Upper lobe of right lung (tissue), 1 donor: ENCODE measurements at regions not wholly inside any gene's neighbourhood (a gene's known extent, or its start where the extent isn't known, plus 50 kb on each side); places are given as distances from the start of the nearest gene placed in this dataset.
"Not testable (repeated sequence)": the region's sequence is repeated elsewhere in the genome, so short reads cannot be mapped to it uniquely, and the experiment has no call there.

ENCODE experiments used
- ATAC-seq: fragments of 200-7000 bp; cut with Tn5 transposase; one replicate; pipeline ENCODE4 v1.9.1; 2020; ENCODE audit warnings: mild to moderate bottlenecking, moderate library complexity
- DNase-seq: peaks from one replicate; pipeline ENCODE4 v3.0.0-alpha.2; 2020
- H3K27ac ChIP-seq: fragments of 200-600 bp; one replicate; pipeline ENCODE4 v1.8.0; 2022
- H3K27me3 ChIP-seq: fragments of 200-600 bp; one replicate; pipeline ENCODE4 v1.8.0; 2022; ENCODE audit warnings: mild to moderate bottlenecking
- H3K36me3 ChIP-seq: fragments of 200-600 bp; one replicate; pipeline ENCODE4 v1.8.0; 2022
- H3K4me1 ChIP-seq: fragments of 200-600 bp; one replicate; pipeline ENCODE4 v1.8.0; 2022
- H3K4me3 ChIP-seq: fragments of 200-600 bp; one replicate; pipeline ENCODE4 v1.8.0; 2022; ENCODE audit warnings: mild to moderate bottlenecking
- H3K9me3 ChIP-seq: fragments of 200-600 bp; one replicate; pipeline ENCODE4 v1.8.0; 2022
- CTCF ChIP-seq: fragments of 200-600 bp; IDR thresholded peaks from one replicate; pipeline ENCODE4 v1.8.0; 2022; ENCODE audit warnings: antibody characterized with exemption
- intact Hi-C: fragments of 100-400 bp; cut with DNase I; formaldehyde crosslinking; loops from one replicate; pipeline ENCODE4 v1.11.0; 2022
- donor health status: DM: no; HTN: yes; CAD: no; lungs with severe emphysema.

- no peak overlapping the region for H3K4me3 ChIP-seq
- intact Hi-C loops = no loop called here
- TF ChIP-seq CTCF = no peak
- no peaks in the 10 kb centered on the region for H3K36me3 ChIP-seq
- H3K27me3 ChIP-seq = no peaks in the 10 kb centered on the region
- H3K9me3 ChIP-seq = no peaks in the 10 kb centered on the region
- peak; percentile 52 for ATAC-seq
- no peak overlapping the region for H3K27ac ChIP-seq
- no peaks in the 10 kb centered on the region for H3K4me1 ChIP-seq
- no peak for DNase-seq
Measured at GRCh38 chr11:109658190-109658589, 236.2 kb downstream of the C11orf87 start.

- Histone ChIP-seq H3K27ac (no peak overlapping the region), H3K27me3 (no peaks in the 10 kb centered on the region), H3K4me1 (no peaks in the 10 kb centered on the region), H3K9me3 (no peaks in the 10 kb centered on the region), H3K4me3 (no peak overlapping the region), H3K36me3 (no peaks in the 10 kb centered on the region)
- ATAC-seq (no peak), DNase-seq (no peak)
- intact Hi-C loops = no loop called here
- TF ChIP-seq CTCF = no peak
Measured at GRCh38 chr11:109667719-109668118, 245.7 kb downstream of the C11orf87 start.

- Histone ChIP-seq H3K4me3 (no peak overlapping the region), H3K9me3 (no peaks in the 10 kb centered on the region), H3K36me3 (no peaks in the 10 kb centered on the region), H3K27me3 (no peaks in the 10 kb centered on the region), H3K27ac (no peak overlapping the region), H3K4me1 (no peaks in the 10 kb centered on the region)
- intact Hi-C loops = no loop called here
- ATAC-seq (peak; percentile 91), DNase-seq (no peak)
- no peak for TF ChIP-seq CTCF
Measured at GRCh38 chr11:109668973-109669634, 247.1 kb downstream of the C11orf87 start.

GRCh38 chr11:109677231-109677630, 255.2 kb downstream of the C11orf87 start:
- ATAC-seq = no peak
- no peaks in the 10 kb centered on the region for H3K27me3 ChIP-seq
- H3K4me3 ChIP-seq = no peak overlapping the region
- no peaks in the 10 kb centered on the region for H3K4me1 ChIP-seq
- TF ChIP-seq CTCF = no peak
- H3K9me3 ChIP-seq = no peaks in the 10 kb centered on the region
- H3K27ac ChIP-seq = no peak overlapping the region
- intact Hi-C loops = no loop called here
- no peaks in the 10 kb centered on the region for H3K36me3 ChIP-seq
- no peak for DNase-seq

GRCh38 chr11:109677876-109678275, 255.9 kb downstream of the C11orf87 start:
- Histone ChIP-seq H3K36me3 (no peaks in the 10 kb centered on the region), H3K9me3 (no peaks in the 10 kb centered on the region), H3K27ac (no peak overlapping the region), H3K4me3 (no peak overlapping the region), H3K4me1 (no peaks in the 10 kb centered on the region), H3K27me3 (no peaks in the 10 kb centered on the region)
- ATAC-seq (no peak), DNase-seq (no peak)
- no peak for TF ChIP-seq CTCF
- intact Hi-C loops = no loop called here

- Histone ChIP-seq H3K36me3 (no peaks in the 10 kb centered on the region), H3K27ac (no peak overlapping the region), H3K4me1 (no peaks in the 10 kb centered on the region), H3K27me3 (no peaks in the 10 kb centered on the region), H3K9me3 (no peaks in the 10 kb centered on the region), H3K4me3 (no peak overlapping the region)
- DNase-seq = no peak
- no peak for ATAC-seq
- intact Hi-C loops = no loop called here
- no peak for TF ChIP-seq CTCF
Measured at GRCh38 chr11:109680127-109680526, 258.1 kb downstream of the C11orf87 start.

GRCh38 chr11:109682788-109683187, 260.8 kb downstream of the C11orf87 start:
- H3K9me3 ChIP-seq, H3K4me1 ChIP-seq, H3K27ac ChIP-seq, ATAC-seq, H3K27me3 ChIP-seq, H3K4me3 ChIP-seq, H3K36me3 ChIP-seq, DNase-seq, intact Hi-C loops: not testable (repeated sequence)
